IMR-90 (cell line): ENCODE measurements at regions not wholly inside any gene's neighbourhood (a gene's known extent, or its start where the extent isn't known, plus 50 kb on each side); places are given as distances from the start of the nearest gene placed in this dataset.

ENCODE experiments used
- ATAC-seq: fragments of 200-7000 bp; cut with Tn5 transposase; 2 replicates; pipeline ENCODE4 v1.9.1; 2020; ENCODE audit warnings: low read depth, mild to moderate bottlenecking, moderate library complexity
- BruUV-seq: library from RNA; stranded (reverse); fragments of 400-500 nt; replicated peaks from 2 replicates; lab custom pipeline; 2021; lab: Mats Ljungman, UMichigan
- CTCF ChIA-PET: fragments of 300-600 bp; formaldehyde crosslinking; extraction: SDS; loops from one replicate; lab custom pipeline; 2021; ENCODE audit warnings: antibody characterized with exemption; lab: Yijun Ruan, JAX
- POLR2A ChIA-PET: fragments of 300-600 bp; sonication (Branson Sonifier 250); formaldehyde crosslinking; loops from one replicate; lab custom pipeline; 2022; ENCODE audit warnings: antibody characterized with exemption; ENCODE audit not compliant: unreplicated experiment; lab: Charles Lee
- DNase-seq: peaks from one replicate; pipeline ENCODE4 v3.0.0; 2013
- H2AFZ ChIP-seq: replicated peaks from 2 replicates; pipeline ENCODE3; 2013; ENCODE audit warnings: low read length, mild to moderate bottlenecking; ENCODE audit not compliant: poor library complexity
- H2AK5ac ChIP-seq: 2 replicates; pipeline ENCODE4 v1.6.1; 2013; ENCODE audit warnings: low read depth, low read length, inconsistent platforms
- H2AK9ac ChIP-seq: replicated peaks from 2 replicates; pipeline ENCODE3; 2013; ENCODE audit warnings: mild to moderate bottlenecking, low read depth, low read length, moderate library complexity; ENCODE audit not compliant: poor library complexity
- H2BK120ac ChIP-seq: 2 replicates; pipeline ENCODE4 v1.6.1; 2013; ENCODE audit warnings: low read depth, low read length, inconsistent platforms
- H2BK15ac ChIP-seq: 3 replicates; pipeline ENCODE4 v1.6.1; 2013; ENCODE audit warnings: low read depth, low read length, inconsistent platforms
- H2BK20ac ChIP-seq: 2 replicates; pipeline ENCODE4 v1.6.1; 2013; ENCODE audit warnings: low read depth, mild to moderate bottlenecking, inconsistent platforms, low read length, moderate library complexity
- H2BK5ac ChIP-seq: 2 replicates; pipeline ENCODE4 v1.6.1; 2013; ENCODE audit warnings: mild to moderate bottlenecking, low read depth, low read length, inconsistent platforms; ENCODE audit not compliant: poor library complexity, severe bottlenecking
- H3K14ac ChIP-seq: replicated peaks from 2 replicates; pipeline ENCODE4 v1.6.1; 2013; ENCODE audit warnings: low read depth, low read length, inconsistent platforms
- H3K18ac ChIP-seq: 2 replicates; pipeline ENCODE4 v1.6.1; 2013; ENCODE audit warnings: low read depth, low read length, control low read depth
- H3K23ac ChIP-seq: 2 replicates; pipeline ENCODE4 v1.6.1; 2013; ENCODE audit warnings: low read depth, low read length, inconsistent platforms
- H3K27ac ChIP-seq: 2 replicates; pipeline ENCODE4 v1.5.1; 2013; ENCODE audit warnings: mild to moderate bottlenecking, control low read depth, low read length; ENCODE audit not compliant: insufficient read depth
- H3K27me3 ChIP-seq: 2 replicates; pipeline ENCODE4 v1.6.1; 2013; ENCODE audit warnings: low read length; ENCODE audit not compliant: control insufficient read depth, insufficient read depth
- H3K36me3 ChIP-seq: 2 replicates; pipeline ENCODE4 v1.6.1; 2013; ENCODE audit warnings: low read length, mixed read lengths; ENCODE audit not compliant: control insufficient read depth, insufficient read depth
- H3K4ac ChIP-seq: 2 replicates; pipeline ENCODE4 v1.6.1; 2013; ENCODE audit warnings: low read depth, low read length, inconsistent platforms
- H3K4me1 ChIP-seq: 2 replicates; pipeline ENCODE4 v1.6.1; 2013; ENCODE audit warnings: low read length, mixed read lengths; ENCODE audit not compliant: control insufficient read depth, insufficient read depth
- H3K4me2 ChIP-seq: 2 replicates; pipeline ENCODE4 v1.6.1; 2013; ENCODE audit warnings: low read depth, mild to moderate bottlenecking, control low read depth, low read length, moderate library complexity
- H3K4me3 ChIP-seq: 2 replicates; pipeline ENCODE4 v1.5.1; 2013; ENCODE audit warnings: low read depth, mild to moderate bottlenecking, control low read depth, low read length, moderate library complexity; ENCODE audit not compliant: insufficient read depth
- H3K56ac ChIP-seq: 2 replicates; pipeline ENCODE4 v1.6.1; 2013; ENCODE audit warnings: low read length, inconsistent platforms; ENCODE audit not compliant: insufficient read depth; ENCODE audit errors: extremely low read depth
- H3K79me1 ChIP-seq, 2 experiments: 2 replicates each; pipeline ENCODE4 v1.6.1; 2013; ENCODE audit warnings: low read length in 2 of 2, inconsistent platforms in 1 of 2, low read depth in 1 of 2
- H3K9ac ChIP-seq: 2 replicates; pipeline ENCODE4 v1.6.1; 2013; ENCODE audit warnings: low read depth, low read length, control low read depth
- H3K9me1 ChIP-seq: 2 replicates; pipeline ENCODE4 v1.6.1; 2013; ENCODE audit warnings: low read length, inconsistent platforms; ENCODE audit not compliant: insufficient read depth
- H3K9me3 ChIP-seq: 2 replicates; pipeline ENCODE4 v1.6.1; 2013; ENCODE audit warnings: low read length; ENCODE audit not compliant: control insufficient read depth, insufficient read depth
- H4K20me1 ChIP-seq: 2 replicates; pipeline ENCODE4 v1.6.1; 2013; ENCODE audit warnings: low read length, inconsistent platforms; ENCODE audit not compliant: insufficient read depth
- H4K5ac ChIP-seq: 2 replicates; pipeline ENCODE4 v1.6.1; 2013; ENCODE audit warnings: mild to moderate bottlenecking, low read depth, low read length, control low read depth
- H4K8ac ChIP-seq, 2 experiments: 2 replicates each; pipeline ENCODE4 v1.6.1; 2013; ENCODE audit warnings: low read depth in 2 of 2, low read length in 2 of 2, control low read depth in 1 of 2, inconsistent platforms in 1 of 2
- H4K91ac ChIP-seq: 2 replicates; pipeline ENCODE4 v1.6.1; 2013; ENCODE audit warnings: low read depth, low read length, inconsistent platforms; ENCODE audit not compliant: insufficient read depth
- CEBPB ChIP-seq: IDR thresholded peaks from 2 replicates; pipeline ENCODE4 v1.6.1; 2012; ENCODE audit warnings: low read depth, low read length, improper control_type of control experiment
- CHD1 ChIP-seq: IDR thresholded peaks from 2 replicates; pipeline ENCODE4 v1.6.1; 2012; ENCODE audit warnings: low read depth, low read length, improper control_type of control experiment
- CTCF ChIP-seq: conservative IDR thresholded peaks from 2 replicates; pipeline ENCODE4 v1.5.1; 2012; ENCODE audit warnings: mild to moderate bottlenecking, low read depth, low read length, improper control_type of control experiment
- ELK1 ChIP-seq: fragments of 150-350 bp; IDR thresholded peaks from 2 replicates; pipeline ENCODE4 v1.6.1; 2016; ENCODE audit warnings: low read depth, mild to moderate bottlenecking, low read length, moderate library complexity, borderline replicate concordance
- FOS ChIP-seq: fragments of 150-350 bp; IDR thresholded peaks from 2 replicates; pipeline ENCODE4 v1.6.1; 2016; ENCODE audit warnings: low read depth, low read length
- MAZ ChIP-seq: IDR thresholded peaks from 2 replicates; pipeline ENCODE4 v1.6.1; 2012; ENCODE audit warnings: low read depth, mild to moderate bottlenecking, low read length, improper control_type of control experiment, moderate library complexity, borderline replicate concordance
- POLR2A ChIP-seq: IDR thresholded peaks from 2 replicates; pipeline ENCODE4 v1.6.1; 2012; ENCODE audit warnings: mild to moderate bottlenecking, low read depth, low read length
- SMC3 ChIP-seq: fragments of 150-350 bp; IDR thresholded peaks from 2 replicates; pipeline ENCODE4 v1.6.1; 2016; ENCODE audit warnings: low read depth, mild to moderate bottlenecking, antibody characterized with exemption, low read length, moderate library complexity
- WGBS, 2 experiments: methylation state at CpG; one replicate each; pipeline versions ENCODE4 v1.1.5 to v1.1.7; 2013; ENCODE audit warnings: missing lambda C conversion rate in 2 of 2; ENCODE audit not compliant: insufficient read length in 1 of 2; ENCODE audit errors: extremely low coverage in 2 of 2; 5-methylcytosine and 5-hydroxymethylcytosine counted together
- dilution Hi-C: fragments of 300-500 bp; cut with HindIII; formaldehyde crosslinking; loops from one replicate; pipeline ENCODE4 v1.14.3; 2018; ENCODE audit warnings: low sequenced_read_pairs; ENCODE audit not compliant: unreplicated experiment
- in situ Hi-C: fragments of 300-500 bp; cut with MboI; formaldehyde crosslinking; loops from 3 replicates; pipeline ENCODE4 v1.14.3; 2019; ENCODE audit warnings: low sequenced_read_pairs, inconsistent platforms, mixed read lengths
- intact Hi-C: fragments of 100-400 bp; cut with micrococcal nuclease; formaldehyde crosslinking; loops from 2 replicates; pipeline ENCODE4 v1.10.0; 2022

GRCh38 chr3:28028554-28028953, 212.9 kb upstream of the CMC1 start:
- BruUV-seq = no TSS peak
- no peaks in the 10 kb centered on the region for H4K20me1 ChIP-seq
- no peak overlapping the region for H2BK5ac ChIP-seq
- H2BK120ac ChIP-seq = no peak overlapping the region
- no peak overlapping the region for H2BK20ac ChIP-seq
- no peak for TF ChIP-seq CTCF
- TF ChIP-seq CHD1 = no peak
- TF ChIP-seq CEBPB = no peak
- no peak for TF ChIP-seq SMC3
- no peak for TF ChIP-seq MAZ
- TF ChIP-seq ELK1 = no peak
- no peak for TF ChIP-seq FOS
- no peak for TF ChIP-seq POLR2A
- no peak overlapping the region for H3K9ac ChIP-seq
- no peak overlapping the region for H3K18ac ChIP-seq
- no peak overlapping the region for H4K91ac ChIP-seq
- no peak overlapping the region for H3K23ac ChIP-seq
- 33% methylated on average over 1 of the region's 4 CpGs; no CpG with 5 or more reads in 1 of the 2 experiments for whole genome bisulfite sequencing, 2 experiments
- H3K4me3 ChIP-seq = no peak overlapping the region
- ATAC-seq (no peak), DNase-seq (no peak)
- no peak overlapping the region for H2BK15ac ChIP-seq
- H3K4me2 ChIP-seq = no peak overlapping the region
- no peaks in the 10 kb centered on the region for H3K9me1 ChIP-seq
- POLR2A ChIA-PET = no interaction called here
- H2AFZ ChIP-seq = no peak overlapping the region
- H4K8ac ChIP-seq = no peak overlapping the region
- H3K4me1 ChIP-seq = no peaks in the 10 kb centered on the region
- no peak overlapping the region for H3K14ac ChIP-seq
- H3K36me3 ChIP-seq = no peaks in the 10 kb centered on the region
- H3K9me3 ChIP-seq = no peaks in the 10 kb centered on the region; the same call in 1 of the 2 replicates
- H2AK5ac ChIP-seq = no peak overlapping the region
- H4K5ac ChIP-seq = no peak overlapping the region
- intact Hi-C loops (no loop called here), in situ Hi-C loops (no loop called here), dilution Hi-C loops (no loop called here)
- H3K27me3 ChIP-seq = no peaks in the 10 kb centered on the region
- H3K79me1 ChIP-seq = no peaks in the 10 kb centered on the region
- H3K4ac ChIP-seq = no peak overlapping the region
- no peak overlapping the region for H3K27ac ChIP-seq
- H2AK9ac ChIP-seq = no peak overlapping the region
- no peak overlapping the region for H3K56ac ChIP-seq
- CTCF ChIA-PET = no interaction called here
